ENCODE measurements at regions not wholly inside any gene's neighbourhood (a gene's known extent, or its start where the extent isn't known, plus 50 kb on each side); places are given as distances from the start of the nearest gene placed in this dataset.
"Not testable (repeated sequence)": the region's sequence is repeated elsewhere in the genome, so short reads cannot be mapped to it uniquely, and the experiment has no call there.

DNA sequence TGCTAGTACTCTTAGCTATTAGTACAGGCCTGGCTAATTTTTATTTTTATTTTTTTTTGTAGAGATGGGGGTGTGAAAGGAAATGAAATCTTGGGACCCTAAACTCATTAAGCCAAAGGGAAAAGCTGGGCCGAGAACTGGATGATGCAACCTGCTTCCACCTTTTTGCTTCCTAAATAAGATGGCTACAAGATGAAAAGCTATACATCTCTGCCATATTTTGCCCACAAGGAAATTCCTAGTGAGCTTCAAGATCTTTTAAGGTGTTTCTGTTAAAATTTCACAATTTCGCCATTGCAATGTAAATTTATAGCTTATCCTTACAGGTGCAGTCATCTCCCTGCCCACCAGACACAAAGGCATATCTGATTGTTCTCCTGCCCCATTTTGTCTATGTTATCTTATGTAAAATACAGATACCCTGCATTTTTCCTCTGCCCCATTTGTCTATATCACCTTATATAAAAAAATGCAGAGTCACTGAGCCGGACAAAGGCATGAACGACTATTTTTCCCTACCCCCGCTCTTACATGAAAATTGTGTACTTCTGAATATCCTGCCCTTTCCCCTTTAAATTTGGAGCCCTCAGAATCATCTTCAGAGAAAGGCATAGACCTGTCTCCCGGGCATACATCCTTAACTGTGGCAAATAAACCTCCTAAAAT, 112.0 kb upstream of the SLC38A2 start:
- no peak for DNase-seq (ENCODE audit: extremely low read depth in 1 of 11, low read depth in 9 of 11, low spot score in 4 of 11)

GRCh38 chr12:46483572-46484395, 111.2 kb upstream of the SLC38A2 start:
- DNase-seq (ENCODE audit: extremely low read depth in 1 of 11, low read depth in 9 of 11, low spot score in 4 of 11): no peak

DNA sequence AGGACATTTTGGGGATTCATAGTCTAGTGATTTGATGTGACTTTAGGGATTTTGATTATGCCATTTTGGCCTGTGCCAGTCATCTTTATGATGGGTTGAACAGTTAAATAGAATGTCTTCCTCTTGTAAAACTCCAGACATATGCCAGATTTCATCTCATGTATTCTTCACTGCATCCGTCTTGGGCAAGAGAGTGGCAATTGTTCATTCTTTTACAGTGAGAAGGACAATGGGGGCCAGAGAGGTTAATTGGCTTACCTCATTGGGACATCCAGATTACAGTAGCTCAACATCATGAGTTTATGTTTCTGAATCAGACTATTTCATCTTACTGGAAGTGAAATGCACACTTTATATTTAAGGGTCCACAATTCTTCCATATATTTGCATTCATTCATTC, 108.2 kb upstream of the SLC38A2 start:
- DNase-seq (ENCODE audit: extremely low read depth in 1 of 11, low read depth in 9 of 11, low spot score in 4 of 11): no peak

- DNase-seq (ENCODE audit: extremely low read depth in 1 of 11, low read depth in 9 of 11, low spot score in 4 of 11): no peak
Measured at GRCh38 chr12:46480316-46480715, 107.7 kb upstream of the SLC38A2 start.

GRCh38 chr12:46478123-46478522, 105.5 kb upstream of the SLC38A2 start:
- no peak for DNase-seq (ENCODE audit: extremely low read depth in 1 of 11, low read depth in 9 of 11, low spot score in 4 of 11)

DNA sequence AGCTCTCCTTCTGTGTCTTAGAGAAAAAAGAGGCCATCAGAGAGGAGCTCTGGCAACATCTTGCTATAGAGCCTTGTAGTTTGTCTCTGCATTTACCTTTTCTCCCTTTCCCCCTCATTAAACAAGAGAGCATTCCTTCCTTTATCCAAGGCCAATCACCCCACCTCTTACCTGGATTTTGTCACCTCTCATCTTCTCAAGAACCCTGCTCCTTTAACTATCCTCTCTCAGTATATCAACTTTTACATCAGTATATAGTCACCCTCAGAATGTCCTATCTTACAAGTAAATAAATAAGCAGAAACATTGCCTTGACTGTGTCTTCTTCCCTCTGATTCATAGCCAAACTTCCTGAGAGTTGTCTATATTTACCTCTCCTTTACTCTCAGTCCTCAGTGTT, 105.0 kb upstream of the SLC38A2 start:
- DNase-seq (ENCODE audit: extremely low read depth in 1 of 11, low read depth in 9 of 11, low spot score in 4 of 11): no peak

DNA sequence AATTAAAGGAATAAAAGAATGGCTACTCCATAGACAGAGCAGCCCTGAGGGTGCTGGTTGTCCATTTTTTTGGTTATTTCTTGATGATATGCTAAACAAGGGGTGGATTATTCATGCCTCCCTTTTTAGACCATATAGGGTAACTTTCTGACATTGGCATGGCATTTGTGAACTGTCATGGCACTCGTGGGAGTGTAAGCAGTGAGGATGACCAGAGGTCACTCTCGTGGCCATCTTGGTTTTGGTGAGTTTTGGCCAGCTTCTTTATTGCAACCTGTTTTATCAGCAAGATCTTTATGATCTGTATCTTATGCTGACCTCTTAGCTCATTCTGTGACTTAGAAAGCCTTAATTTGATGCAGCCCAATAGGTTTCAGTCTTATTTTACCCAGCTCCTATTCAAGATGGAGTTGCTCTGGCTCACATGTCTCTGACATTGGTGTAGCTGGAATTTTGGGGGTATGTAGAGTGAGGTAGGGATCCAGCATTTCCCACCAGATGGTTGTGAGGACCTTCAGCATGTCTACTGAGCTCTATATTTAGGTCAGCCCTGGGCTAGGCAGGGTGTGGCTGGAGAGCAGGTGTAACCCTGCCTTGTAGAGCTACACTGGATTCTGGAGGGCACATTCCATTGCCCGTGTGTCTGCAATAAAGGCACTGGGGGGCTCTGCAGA, 103.5 kb upstream of the SLC38A2 start:
- no peak for DNase-seq (ENCODE audit: extremely low read depth in 1 of 11, low read depth in 9 of 11, low spot score in 4 of 11)

- not testable (repeated sequence) for DNase-seq (ENCODE audit: extremely low read depth in 1 of 11, low read depth in 9 of 11, low spot score in 4 of 11)
Measured at GRCh38 chr12:46474385-46474784, 101.8 kb upstream of the SLC38A2 start.

DNA sequence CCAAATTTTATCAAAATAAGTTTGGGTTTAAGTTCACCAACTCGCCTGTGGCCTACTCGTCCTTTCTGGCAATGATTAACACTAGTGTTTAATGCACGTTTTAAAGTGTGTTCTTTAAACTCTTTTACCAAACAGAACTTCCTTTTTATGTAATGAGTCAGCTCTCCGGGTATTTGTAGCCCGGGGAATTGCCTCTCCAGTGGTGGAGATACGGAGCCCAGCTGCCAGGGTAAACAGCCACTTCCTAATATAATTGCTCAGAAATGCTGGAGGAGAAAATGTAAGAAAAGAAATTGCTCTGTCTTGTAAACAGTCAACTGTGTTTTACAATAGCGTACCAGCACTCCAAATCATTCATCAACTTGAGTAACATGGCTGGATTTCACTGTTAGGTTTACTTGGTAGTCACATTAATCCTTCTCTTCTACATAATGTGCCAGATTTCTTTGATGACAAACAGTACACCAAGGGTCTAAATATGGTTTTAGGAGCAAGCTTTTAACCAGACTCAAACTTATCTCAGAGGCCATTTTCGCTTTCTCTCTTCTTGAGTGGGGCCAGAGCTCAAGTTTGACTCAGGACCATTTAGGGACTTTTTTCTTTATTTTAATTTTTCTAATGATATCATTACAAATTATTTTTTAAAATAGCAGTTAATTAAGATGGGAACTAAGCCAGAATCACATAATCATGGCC, 101.2 kb upstream of the SLC38A2 start:
- DNase-seq (ENCODE audit: extremely low read depth in 1 of 11, low read depth in 9 of 11, low spot score in 4 of 11): peak in 2 of 11 donors; percentile 45 to 46

DNA sequence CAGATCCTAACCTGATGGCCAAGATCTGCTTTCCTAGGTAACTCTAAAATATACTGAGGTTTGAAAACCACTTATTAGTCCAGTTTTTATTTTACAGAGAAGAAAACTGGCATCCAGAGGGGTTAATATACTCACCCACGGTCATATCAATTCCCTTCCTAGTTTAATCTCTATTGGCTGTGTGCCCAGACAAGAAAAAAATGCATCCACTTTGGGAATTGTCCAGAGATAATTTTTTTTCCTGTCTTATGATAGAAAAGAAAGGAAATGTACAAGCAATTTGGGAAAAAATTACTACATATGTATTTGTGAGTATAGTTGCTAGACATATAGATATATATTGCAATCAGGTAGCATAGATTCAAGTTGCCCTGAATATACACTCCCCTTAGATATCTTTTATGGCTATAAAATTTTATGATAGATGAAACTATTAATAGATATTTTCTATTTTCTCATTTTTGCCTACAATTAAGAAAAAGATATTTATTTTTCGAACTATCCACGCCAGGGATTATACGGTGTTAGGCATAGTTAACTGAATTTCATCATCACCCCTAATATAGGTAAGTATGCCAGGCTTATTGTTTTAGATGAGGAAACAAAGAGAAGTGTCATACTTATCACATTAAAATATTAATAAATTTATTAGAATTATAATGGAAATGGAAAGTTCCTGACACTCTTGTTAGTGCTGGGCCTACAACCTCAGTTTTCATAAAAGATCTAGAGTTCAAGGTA, 100.5 kb upstream of the SLC38A2 start:
- DNase-seq (ENCODE audit: extremely low read depth in 1 of 11, low read depth in 9 of 11, low spot score in 4 of 11): peak in 2 of 11 donors; percentile 52 to 68

- no peak for DNase-seq (ENCODE audit: extremely low read depth in 1 of 11, low read depth in 9 of 11, low spot score in 4 of 11)
Measured at GRCh38 chr12:46472144-46472705, 99.7 kb upstream of the SLC38A2 start.

- no peak for DNase-seq (ENCODE audit: extremely low read depth in 1 of 11, low read depth in 9 of 11, low spot score in 4 of 11)
Measured at GRCh38 chr12:46471404-46471803, 98.8 kb upstream of the SLC38A2 start.

GRCh38 chr12:46470975-46471374, 98.4 kb upstream of the SLC38A2 start:
- no peak for DNase-seq (ENCODE audit: extremely low read depth in 1 of 11, low read depth in 9 of 11, low spot score in 4 of 11)

GRCh38 chr12:46470036-46470627, 97.6 kb upstream of the SLC38A2 start:
- no peak for DNase-seq (ENCODE audit: extremely low read depth in 1 of 11, low read depth in 9 of 11, low spot score in 4 of 11)

DNA sequence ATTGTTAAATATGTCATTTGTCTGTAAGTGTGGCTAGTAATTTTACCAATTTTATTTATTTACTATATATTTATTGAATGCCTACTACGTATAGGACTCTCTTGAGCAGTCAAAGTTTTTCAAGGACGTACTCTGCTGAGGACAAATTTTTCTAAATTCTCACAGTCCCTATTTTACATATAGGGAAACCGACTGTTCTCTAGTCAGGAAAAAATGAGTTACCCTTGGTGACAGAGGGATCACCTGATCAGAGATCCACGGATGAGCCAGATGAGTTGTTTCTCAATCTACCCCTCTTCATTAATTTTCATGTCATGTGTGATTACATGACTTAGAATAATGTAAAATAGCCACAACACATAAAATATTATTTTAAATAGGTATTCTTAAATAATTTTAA, 96.2 kb upstream of the SLC38A2 start:
- no peak for DNase-seq (ENCODE audit: extremely low read depth in 1 of 11, low read depth in 9 of 11, low spot score in 4 of 11)

DNA sequence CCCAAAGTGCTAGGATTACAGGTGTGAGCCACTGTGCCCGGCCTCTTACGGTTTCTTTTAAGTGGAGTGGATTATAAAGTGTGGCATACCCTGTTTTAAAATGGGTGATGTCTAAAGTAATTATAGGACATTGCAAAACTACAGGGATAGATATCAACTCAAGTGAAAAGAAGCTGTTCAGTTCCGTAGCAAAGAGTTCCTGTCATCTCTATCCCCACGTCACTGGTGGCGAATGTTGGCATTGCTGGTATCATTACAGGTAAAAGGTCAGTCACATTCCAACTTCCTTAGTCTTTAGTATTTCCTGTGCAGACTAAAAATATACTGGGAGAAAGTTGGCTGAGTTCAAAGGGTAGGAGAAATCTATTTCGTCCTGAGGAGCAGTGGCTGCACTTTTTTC, 95.6 kb upstream of the SLC38A2 start:
- no peak for DNase-seq (ENCODE audit: extremely low read depth in 1 of 11, low read depth in 9 of 11, low spot score in 4 of 11)

- DNase-seq (ENCODE audit: extremely low read depth in 1 of 11, low read depth in 9 of 11, low spot score in 4 of 11): no peak
Measured at GRCh38 chr12:46465307-46465706, 92.7 kb upstream of the SLC38A2 start.

DNA sequence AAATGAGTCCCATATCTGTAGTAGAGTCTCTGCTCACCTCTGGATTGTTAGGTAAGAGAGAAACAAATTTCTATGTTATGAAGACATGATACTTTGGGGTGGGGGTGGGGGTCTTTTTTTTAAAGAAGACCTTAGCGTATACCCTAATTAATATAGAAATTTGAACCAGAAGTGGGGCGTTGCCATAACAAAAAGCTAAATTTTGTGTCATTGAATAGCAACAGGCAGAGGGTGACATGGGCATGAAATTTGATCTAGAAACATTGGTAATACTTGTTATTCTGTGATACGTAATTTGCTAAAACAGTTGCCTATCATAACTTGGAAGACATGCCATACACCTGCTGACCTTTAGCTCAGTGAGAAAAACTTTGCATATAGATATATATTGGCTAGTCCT, 92.3 kb upstream of the SLC38A2 start:
- DNase-seq (ENCODE audit: extremely low read depth in 1 of 11, low read depth in 9 of 11, low spot score in 4 of 11): no peak
